Left lobe of liver (tissue), 2 donors: ENCODE measurements at regions not wholly inside any gene's neighbourhood (a gene's known extent, or its start where the extent isn't known, plus 50 kb on each side); places are given as distances from the start of the nearest gene placed in this dataset.

Experiments used
- ATAC-seq: fragments of 200-7000 bp; cut with Tn5 transposase; one replicate; pipeline ENCODE4 v1.9.1; 2020; ENCODE audit warnings: mild to moderate bottlenecking, moderate library complexity
- DNase-seq: peaks from one replicate; pipeline ENCODE4 v3.0.0-alpha.2; 2020; ENCODE audit warnings: low spot score
- donor health status: DM: no; HTN: no; CAD: no; lungs with moderate emphysema.
- donor health status: DM: no; HTN: yes; CAD: no.

DNA sequence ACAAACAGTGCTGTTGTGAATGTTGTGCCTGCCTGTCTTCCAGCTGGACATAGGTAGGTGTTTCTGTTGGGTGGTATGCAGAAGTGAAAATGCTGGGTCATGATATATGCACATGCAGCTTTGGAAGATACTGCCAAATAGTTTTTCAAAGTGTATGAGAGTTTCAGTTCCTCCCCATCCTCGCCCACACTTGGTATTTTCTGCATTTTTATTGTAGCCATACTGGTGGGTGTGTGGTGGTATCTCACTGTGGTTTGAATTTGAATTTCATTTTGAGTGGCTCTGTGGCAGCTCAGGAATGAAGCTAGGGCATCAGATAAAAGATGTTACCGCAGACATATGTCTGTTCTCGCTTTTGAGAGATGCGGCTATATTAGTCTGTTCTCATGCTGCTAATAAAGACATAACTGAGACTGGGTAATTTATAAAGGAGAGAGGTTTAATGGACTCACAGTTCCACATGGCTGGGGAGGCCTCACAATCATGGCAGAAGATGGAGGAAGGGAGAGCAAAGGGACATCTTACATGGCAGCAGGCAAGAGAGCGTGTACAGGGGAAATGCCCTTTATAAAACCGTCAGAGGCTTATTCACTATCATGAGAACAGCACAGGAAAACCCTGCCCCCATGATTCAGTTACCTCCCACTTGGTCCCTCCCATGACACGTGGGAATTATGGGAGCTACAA lies 183.1 kb downstream of the CAND1 start:
- DNase-seq (no peak), ATAC-seq (no peak)

GRCh38 chr12:67453191-67453590 lies 184.0 kb downstream of the CAND1 start:
- no peak for ATAC-seq
- DNase-seq = no peak

- ATAC-seq (peak; percentile 91), DNase-seq (peak; percentile 60)
Measured at GRCh38 chr12:67455236-67455635, 186.1 kb downstream of the CAND1 start.

DNA sequence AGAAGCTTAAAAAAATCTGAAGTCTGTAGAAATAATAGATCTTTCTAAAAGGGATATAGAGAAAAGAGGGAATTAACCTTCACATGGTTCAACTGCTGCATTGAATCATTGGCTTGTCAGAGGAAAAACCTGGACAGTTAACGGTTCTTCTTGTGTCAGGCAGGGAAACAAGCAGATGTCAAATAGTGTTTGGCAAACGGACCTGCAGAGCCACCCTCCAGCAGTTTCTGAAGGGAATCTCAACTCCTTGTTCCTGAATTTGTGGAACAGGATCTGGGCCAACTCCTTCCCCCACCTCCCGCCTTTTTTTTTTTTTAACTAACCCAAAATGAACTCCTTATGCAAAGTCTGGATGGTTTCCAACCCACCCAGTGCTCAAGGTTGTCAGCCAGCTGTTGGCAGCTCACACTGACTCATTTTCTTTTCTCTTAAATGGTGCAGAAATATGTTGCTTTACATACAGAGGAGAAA lies 187.3 kb downstream of the CAND1 start:
- ATAC-seq (peak; percentile 68), DNase-seq (no peak)

DNA sequence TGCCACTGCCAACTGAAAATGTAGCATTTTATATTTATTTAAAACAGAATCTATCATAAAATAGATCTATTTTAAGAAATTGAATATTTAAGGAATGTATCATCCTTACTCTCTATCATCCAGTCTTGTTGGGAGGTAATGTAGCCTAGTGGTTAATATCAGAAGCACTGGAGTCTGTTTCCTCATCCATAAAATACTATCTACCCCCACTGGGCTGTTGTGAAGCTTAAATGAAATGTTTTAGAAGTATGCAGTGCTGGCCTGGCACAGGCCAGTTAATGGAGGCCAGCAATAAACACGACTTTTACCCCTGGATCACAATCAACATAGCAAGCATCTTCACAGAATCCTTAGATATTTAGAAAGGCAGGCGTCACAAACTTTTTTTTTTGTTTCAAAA lies 188.0 kb downstream of the CAND1 start:
- DNase-seq (no peak), ATAC-seq (no peak)

GRCh38 chr12:67457778-67458665 lies 188.9 kb downstream of the CAND1 start:
- DNase-seq = no peak
- peak; percentile 21 for ATAC-seq

DNA sequence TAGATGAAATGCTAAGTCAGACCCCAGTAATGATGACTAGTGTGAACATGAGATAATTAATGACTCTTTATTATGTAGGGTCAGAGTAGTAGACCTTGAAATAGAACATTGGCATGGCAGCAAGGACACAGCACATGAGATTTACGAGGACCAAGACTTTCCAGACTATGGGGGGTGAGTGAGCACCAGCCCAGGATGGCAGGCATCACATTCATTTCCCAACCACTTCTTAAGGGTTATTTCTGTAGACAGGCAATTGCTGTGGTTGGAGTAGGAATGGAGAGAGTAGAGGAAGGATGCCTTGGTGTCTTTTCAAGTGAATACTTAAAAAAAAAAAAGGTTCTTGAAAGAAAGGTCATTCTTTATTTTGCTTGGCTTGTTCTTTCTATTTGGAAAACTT lies 189.4 kb upstream of the DYRK2 start:
- DNase-seq (no peak), ATAC-seq (no peak)

GRCh38 chr12:67459578-67459977 lies 189.0 kb upstream of the DYRK2 start:
- ATAC-seq = no peak
- DNase-seq = no peak

- DNase-seq = no peak
Measured at GRCh38 chr12:67460388-67460787, 188.2 kb upstream of the DYRK2 start.

DNA sequence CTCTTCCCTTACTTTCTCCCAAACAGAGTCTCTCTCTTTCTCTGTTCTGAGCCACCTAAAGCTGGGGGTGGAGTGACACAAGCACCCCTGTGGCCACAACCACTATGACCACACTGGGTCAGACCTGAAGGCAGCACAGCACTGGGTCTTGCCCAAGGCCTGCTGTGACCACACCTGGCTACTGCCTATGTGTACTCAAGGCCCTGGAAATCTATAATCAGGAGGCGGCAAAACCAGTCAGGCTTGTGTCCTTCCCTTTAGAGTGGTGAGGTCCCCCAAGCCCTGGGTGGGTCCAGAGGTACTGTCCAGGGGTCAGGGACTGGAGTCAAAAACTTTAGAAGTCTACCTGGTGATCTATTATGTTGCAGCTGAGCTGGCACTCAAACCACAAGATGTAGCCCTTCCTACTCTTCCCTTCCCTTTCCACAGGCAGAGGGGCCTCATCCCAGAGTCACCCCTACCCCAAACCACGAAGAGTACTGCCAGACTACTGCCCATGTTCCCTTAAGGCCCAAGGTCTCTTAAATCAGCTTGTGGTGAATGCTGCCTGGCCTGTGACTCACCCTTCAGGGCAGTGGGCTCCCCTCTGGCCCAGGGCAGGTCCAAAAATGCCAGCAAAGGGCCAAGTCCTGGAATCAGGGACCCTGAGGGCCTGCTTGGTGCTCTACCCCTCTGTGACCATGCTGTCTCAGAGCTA lies 179.8 kb upstream of the DYRK2 start:
- DNase-seq (no peak), ATAC-seq (no peak)

More at GRCh38 chr12:67460388-67460787, 188.2 kb upstream of the DYRK2 start:
- no peak for ATAC-seq

GRCh38 chr12:67469666-67470065 lies 178.9 kb upstream of the DYRK2 start:
- DNase-seq = no peak
- ATAC-seq = no peak

DNA sequence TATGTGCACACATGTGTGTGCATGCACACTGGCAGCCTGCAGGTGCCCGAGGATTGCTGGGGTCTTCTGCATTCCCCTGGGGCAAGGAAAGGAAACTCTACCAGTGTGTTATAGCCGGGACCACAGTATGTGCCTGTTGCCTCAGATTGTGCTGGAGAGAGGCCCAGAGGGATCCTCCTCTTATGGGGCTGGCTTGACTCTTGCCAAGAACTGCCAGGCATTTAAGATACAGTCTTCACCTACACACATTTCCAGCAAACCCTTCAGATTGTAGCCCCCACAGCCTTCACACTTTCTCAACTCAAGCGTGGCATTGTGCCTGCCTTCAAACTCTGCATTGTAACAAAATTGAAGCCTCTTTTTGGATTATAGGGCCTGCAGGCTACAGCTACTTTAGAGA lies 176.7 kb upstream of the DYRK2 start:
- ATAC-seq = no peak
- DNase-seq = no peak

DNA sequence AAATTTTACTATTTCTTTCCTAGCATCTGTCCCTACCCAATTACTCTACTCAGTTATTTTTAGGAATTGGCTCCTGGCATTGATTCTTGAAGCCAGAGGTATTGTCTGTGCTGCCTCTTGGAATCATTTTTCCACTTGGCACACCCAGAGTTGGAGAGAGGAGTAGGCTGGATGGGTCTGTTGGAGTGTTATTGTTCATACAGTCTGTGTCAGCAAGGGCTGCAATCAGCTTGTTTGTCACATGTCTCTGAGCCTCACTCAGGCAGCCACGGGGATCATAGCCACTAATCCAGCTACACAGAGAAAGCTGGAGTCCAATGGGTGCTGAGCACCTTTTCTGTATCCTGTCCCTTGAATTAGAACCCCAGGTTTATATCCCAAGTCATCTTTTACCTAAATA lies 176.0 kb upstream of the DYRK2 start:
- no peak for DNase-seq
- ATAC-seq = no peak

- no peak for ATAC-seq
- DNase-seq = no peak
Measured at GRCh38 chr12:67474934-67475620, 173.5 kb upstream of the DYRK2 start.

GRCh38 chr12:67475725-67476124 lies 172.8 kb upstream of the DYRK2 start:
- ATAC-seq (no peak), DNase-seq (no peak)

DNA sequence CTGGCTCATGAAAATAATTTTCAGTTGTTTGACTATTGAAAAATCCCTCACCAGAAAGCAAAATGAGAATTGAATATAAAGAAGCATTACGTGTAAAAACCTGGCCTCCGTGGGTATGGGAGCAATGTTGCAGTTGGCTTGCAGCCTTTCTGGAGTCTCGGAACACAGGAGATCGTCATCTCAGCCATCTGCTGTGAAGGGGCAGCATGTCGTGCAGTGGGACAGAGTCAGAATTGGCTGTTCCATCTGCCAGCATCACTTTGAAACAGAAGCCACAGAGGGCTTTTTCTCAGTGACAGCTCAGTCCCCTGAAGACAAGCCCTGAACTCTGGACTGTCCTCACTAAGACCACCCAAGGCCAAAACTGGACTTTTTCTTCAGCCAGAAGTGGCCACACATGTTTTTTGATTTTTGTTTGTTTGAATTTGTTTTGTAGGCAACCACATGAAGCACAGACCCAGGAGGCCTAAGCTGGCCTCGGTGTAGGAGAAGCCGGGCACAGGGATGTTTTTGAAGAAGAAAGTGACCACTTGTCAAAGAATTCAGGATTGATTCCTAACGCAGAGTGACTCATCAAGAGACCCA lies 170.8 kb upstream of the DYRK2 start:
- no peak for DNase-seq

GRCh38 chr12:67482751-67483661 lies 165.5 kb upstream of the DYRK2 start:
- ATAC-seq (no peak), DNase-seq (no peak)

More for the DNA sequence above, 170.8 kb upstream of the DYRK2 start:
- ATAC-seq = no peak

GRCh38 chr12:67483871-67484554 lies 164.5 kb upstream of the DYRK2 start:
- ATAC-seq (no peak), DNase-seq (no peak)
